ENCODE measurements at regions not wholly inside any gene's neighbourhood (a gene's known extent, or its start where the extent isn't known, plus 50 kb on each side); places are given as distances from the start of the nearest gene placed in this dataset.

DNA sequence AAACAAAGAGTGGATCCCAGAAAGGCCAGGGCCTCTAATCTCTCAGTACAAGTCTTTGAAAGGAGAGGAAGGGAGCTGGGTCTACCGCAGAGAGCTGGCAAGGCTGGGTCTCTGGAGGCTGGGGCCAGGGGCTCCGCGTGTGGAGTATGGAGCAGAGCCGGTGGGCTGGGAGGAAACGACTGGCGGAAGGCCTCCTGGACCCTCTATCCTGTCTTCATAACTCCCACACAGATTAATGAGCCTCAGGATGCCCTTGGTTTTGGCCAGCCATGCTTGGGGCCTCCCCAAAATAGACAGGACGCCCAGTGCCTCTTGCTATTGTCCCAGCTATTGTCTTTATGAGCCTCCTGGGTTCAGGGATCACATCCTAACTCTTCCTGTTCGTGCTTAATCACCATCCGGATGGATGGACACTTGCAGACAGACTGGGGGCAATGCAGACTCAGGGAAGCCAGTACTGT, 306.4 kb downstream of the DHX35 start:
- DNase-seq (ENCODE audit: low spot score), result no peak

DNA sequence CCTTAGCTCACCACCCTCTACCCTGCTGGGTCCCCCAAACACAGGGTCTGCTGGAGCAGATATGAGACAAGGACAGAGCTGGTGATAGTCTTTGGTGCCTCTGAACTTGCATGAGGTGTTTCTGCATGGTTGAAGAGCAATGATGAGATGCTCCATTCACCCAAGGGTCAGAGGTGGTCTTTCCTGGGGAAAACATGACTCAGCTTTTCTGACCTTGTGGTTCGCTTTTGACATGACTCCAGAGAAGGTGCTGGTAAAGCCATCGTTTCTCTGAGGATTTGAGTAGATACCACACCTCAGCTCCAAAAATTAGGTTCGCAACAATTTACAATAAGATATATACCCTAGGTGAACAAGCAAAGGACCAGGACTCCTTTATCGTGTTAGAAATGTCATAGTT, 304.8 kb downstream of the DHX35 start:
- DNase-seq (ENCODE audit: low spot score), result no peak

DNA sequence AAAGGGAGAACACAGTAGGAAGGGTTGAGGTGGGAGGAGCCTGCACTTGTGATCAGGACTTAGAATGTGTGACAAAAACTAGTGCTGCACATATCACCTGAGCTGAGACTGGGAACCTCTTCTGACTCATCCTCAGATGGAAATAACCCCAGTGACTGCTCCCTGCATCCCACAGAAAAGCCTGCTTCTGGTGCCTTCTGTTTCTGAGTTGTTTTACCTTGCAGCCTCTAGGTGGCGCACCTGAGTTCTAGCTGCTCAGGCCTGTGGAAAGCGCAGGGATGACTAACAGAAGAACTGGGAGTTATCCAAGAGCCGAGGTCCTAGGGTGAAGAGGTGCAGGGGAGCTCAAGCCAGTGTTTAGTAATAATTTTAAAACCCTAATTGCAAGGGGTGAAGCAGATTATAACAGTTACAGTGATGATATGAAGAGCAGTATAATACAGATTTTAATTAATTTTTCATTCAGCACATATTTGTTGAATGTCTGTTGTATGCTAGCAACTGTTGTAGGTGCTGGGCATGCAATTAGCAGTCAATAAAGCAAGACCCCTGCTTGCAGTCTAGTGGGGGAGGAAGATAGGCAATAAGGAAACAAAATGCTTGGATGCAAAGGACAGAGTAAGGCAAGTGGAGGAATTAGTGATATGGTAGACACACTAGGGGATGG, 302.5 kb downstream of the DHX35 start:
- DNase-seq (ENCODE audit: low spot score), result peak; percentile 75

- DNase-seq (ENCODE audit: low spot score), result no peak
These were observed 300.9 kb downstream of the DHX35 start for GRCh38 chr20:39263076-39263475.

- DNase-seq (ENCODE audit: low spot score), result no peak
These were observed 297.7 kb downstream of the DHX35 start for GRCh38 chr20:39259808-39260207.

DNA sequence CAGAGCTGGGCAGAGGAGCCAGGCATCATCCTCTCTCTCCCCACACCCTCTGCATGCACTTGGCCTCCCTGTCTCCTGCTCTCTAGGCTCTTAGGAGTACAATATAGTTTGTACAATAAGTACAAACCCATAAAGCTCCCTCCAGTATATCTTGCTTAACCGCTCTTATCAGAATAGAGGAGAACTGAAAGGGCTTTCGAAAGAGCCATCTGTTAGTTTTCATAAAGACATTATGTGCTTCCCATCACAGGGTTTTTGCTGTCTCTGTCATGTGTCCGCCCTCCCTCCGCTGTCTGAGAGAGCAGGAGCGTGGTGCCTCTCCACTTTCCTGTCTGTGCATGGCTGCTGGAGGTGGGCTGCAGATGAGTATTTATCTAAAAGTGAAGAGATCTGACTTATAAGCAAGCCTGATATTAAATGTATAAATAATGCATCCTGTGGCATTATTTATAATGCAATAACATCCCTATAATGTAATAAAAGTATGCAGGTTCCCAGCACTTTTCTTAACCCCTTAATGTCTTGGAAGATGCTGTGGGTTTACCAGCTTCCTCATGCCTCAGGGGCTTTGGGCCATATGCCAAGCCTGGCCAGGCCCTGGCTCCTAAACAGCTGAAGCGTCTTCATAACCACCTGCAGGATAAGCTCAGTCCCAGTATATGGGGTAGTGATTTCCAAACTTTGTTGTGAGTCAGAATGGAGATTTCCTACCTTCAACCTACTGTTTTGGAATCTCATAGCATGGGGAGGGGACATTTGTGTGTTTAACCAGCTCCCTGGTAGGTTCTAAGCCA, 297.1 kb downstream of the DHX35 start:
- DNase-seq (ENCODE audit: low spot score), result no peak

- DNase-seq (ENCODE audit: low spot score), result no peak
These were observed 296.1 kb downstream of the DHX35 start for GRCh38 chr20:39258253-39258652.

DNA sequence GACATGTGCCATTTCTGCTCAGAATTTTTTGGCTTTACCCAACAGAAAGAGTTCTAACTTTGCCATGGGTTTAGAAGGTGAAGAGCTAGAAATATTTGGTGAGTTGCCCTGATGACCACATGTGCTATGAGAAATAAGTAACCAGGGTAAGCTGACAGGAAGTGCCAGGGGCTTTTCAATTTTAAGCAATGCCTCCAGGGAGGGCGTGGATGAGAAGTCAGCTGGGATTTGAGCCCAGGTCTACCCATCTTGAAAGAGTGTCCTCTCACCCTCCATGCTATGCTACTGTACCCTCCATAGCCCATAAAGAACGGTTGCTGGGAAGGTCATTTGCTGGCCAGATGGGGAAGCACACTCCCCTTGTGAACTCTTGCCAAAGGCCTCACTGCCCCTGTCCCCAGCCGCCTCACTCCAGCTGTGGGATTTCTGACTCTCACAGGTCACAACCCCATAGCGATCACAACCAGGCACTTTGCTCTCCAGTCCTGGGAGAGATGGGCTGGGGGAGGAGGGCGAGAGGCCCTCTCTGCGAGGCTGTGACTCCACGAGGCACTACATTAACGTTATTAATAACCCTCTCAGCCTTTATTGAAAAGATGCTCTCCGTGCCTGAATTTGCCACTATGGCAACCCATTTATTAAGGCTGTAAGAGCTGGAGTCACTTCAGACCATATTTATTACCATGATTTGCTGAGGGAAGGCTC, 291.1 kb downstream of the DHX35 start:
- DNase-seq (ENCODE audit: low spot score), result no peak

GRCh38 chr20:39252035-39252434, 289.9 kb downstream of the DHX35 start:
- DNase-seq (ENCODE audit: low spot score), result no peak

GRCh38 chr20:39249798-39250197, 287.7 kb downstream of the DHX35 start:
- DNase-seq (ENCODE audit: low spot score), result no peak

- no peak for DNase-seq (ENCODE audit: low spot score)
These were observed 286.8 kb downstream of the DHX35 start for GRCh38 chr20:39248862-39249485.

- DNase-seq (ENCODE audit: low spot score), result no peak
These were observed 286.2 kb downstream of the DHX35 start for GRCh38 chr20:39248171-39248861.

DNA sequence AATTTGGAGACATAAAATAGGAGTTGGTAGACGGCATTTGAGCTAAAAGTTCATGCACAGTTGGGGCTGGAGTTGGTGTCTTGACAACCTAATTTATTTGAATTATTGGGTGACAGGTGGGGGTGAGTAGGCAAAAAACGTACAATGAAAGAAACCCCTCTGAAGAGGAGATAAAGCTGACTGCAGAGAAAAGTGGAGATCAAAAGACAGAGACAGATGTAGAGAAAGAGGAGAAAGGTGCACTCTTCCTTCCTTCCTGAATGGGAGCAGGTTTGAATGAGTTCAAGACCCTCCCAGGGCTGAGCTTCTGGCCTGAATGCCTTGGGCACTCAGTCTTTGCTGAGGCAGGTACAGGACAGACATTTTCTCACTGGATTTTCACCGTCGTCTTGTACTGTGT, 284.3 kb downstream of the DHX35 start:
- DNase-seq (ENCODE audit: low spot score), result no peak

DNA sequence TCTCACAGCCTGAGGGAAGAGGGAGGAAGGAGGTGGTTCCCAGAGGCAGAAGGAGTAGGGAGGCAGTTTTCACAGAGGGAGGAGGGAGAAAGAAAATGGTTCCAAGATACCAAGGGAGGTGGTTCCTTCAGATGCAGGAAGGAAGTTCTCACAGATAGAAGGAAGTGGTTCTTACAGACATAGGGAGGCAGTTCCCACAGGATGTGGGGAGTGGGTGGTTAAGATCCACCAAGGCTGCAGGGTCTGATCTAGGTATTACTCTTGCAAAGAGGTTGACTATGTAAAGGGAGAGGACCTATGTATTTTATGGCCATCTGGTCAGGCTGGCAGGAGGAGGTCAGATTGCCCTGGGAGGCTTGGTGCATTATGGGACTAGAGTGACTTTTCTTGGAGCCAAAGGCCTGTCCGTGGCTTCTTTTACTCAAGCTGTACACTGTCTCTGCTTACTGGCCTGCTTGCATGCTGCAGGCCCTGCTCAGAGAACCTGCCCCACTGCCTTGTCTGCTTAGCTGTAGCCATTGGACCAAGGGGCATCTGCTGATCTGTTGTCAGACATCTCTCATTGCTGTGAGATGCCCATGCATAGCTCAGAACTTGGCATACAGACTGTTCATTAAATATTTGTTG, 283.7 kb downstream of the DHX35 start:
- DNase-seq (ENCODE audit: low spot score), result no peak

- no peak for DNase-seq (ENCODE audit: low spot score)
These were observed 281.8 kb downstream of the DHX35 start for GRCh38 chr20:39243962-39244361.

GRCh38 chr20:39242614-39243013, 280.5 kb downstream of the DHX35 start:
- no peak for DNase-seq (ENCODE audit: low spot score)

DNA sequence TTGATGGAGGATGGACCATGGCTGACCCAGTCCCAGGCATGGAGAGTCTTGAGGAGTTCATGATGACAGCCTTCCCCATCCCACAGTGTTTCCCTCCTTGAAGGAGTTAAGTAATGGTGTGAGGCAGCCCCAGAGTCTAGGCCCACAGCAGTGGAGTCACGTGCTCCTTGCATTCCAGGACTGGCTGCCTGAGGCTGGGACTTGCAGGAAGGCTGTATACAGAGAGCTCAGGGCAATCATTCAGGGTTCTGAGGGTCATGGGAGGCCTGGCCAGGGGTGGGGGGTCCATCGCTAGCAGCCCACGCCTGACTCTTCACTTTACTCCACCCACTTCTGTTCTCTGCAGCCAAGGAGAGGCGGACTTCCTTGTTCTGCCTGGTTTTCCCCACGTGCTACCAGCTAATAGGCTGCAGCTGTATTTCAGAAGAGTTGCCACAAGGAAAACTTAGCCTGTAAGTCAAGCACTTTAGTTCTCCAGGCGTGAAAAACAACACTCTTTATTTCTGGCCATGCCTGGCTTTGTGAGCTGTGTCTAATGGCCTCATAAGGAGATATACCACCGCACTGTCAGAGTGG, 272.5 kb downstream of the DHX35 start:
- no peak for DNase-seq (ENCODE audit: low spot score)

GRCh38 chr20:39233755-39234154, 271.6 kb downstream of the DHX35 start:
- DNase-seq (ENCODE audit: low spot score), result no peak

GRCh38 chr20:39227416-39227815, 265.3 kb downstream of the DHX35 start:
- DNase-seq (ENCODE audit: low spot score), result no peak

GRCh38 chr20:39225978-39226377, 263.8 kb downstream of the DHX35 start:
- no peak for DNase-seq (ENCODE audit: low spot score)

DNA sequence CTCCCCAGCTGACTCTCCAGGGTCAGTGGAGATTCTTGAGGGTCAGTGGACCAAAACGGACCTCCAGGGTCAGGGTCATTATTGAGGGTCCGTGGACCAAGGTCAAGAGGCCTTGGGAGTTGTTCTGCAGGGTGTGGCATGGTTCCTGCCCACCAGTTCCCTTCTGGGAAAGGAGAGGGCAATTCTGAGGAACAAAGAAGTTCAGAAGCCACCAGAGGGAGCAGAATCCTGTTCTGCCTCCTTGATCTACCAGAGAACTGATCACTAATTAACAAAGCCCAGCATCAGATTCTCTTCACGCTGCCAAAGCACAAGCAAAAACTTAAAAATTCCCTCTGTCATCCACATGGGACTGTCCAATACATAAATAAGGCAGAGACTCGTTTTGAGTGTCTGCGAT, 263.4 kb downstream of the DHX35 start:
- no peak for DNase-seq (ENCODE audit: low spot score)

All from putamen (tissue), 1 donor.